ENCODE measurements at regions not wholly inside any gene's neighbourhood (a gene's known extent, or its start where the extent isn't known, plus 50 kb on each side); places are given as distances from the start of the nearest gene placed in this dataset.
"Not testable (repeated sequence)": the region's sequence is repeated elsewhere in the genome, so short reads cannot be mapped to it uniquely, and the experiment has no call there.

GRCh38 chr11:82049199-82049598 is 684.5 kb downstream of the FAM181B start:
- no peak for DNase-seq (ENCODE audit: low spot score)

- no peak for DNase-seq (ENCODE audit: low spot score)
These were observed 686.5 kb downstream of the FAM181B start for GRCh38 chr11:82047200-82047599.

GRCh38 chr11:82046778-82047177 is 686.9 kb downstream of the FAM181B start:
- no peak for DNase-seq (ENCODE audit: low spot score)

- DNase-seq (ENCODE audit: low spot score) = no peak
These were observed 687.8 kb downstream of the FAM181B start for GRCh38 chr11:82045748-82046457.

- DNase-seq (ENCODE audit: low spot score) = no peak
These were observed 690.3 kb downstream of the FAM181B start for GRCh38 chr11:82043316-82043715.

GRCh38 chr11:82041764-82042163 is 691.9 kb downstream of the FAM181B start:
- no peak for DNase-seq (ENCODE audit: low spot score)

- no peak for DNase-seq (ENCODE audit: low spot score)
These were observed 695.5 kb downstream of the FAM181B start for GRCh38 chr11:82038154-82038553.

GRCh38 chr11:82034527-82034926 is 699.1 kb downstream of the FAM181B start:
- DNase-seq (ENCODE audit: low spot score) = no peak

- not testable (repeated sequence) for DNase-seq (ENCODE audit: low spot score)
These were observed 706.3 kb downstream of the FAM181B start for GRCh38 chr11:82027335-82027734.

- no peak for DNase-seq (ENCODE audit: low spot score)
These were observed 708.9 kb downstream of the FAM181B start for GRCh38 chr11:82024760-82025159.

- no peak for DNase-seq (ENCODE audit: low spot score)
These were observed 721.4 kb downstream of the FAM181B start for GRCh38 chr11:82012276-82012675.

- no peak for DNase-seq (ENCODE audit: low spot score)
These were observed 724.5 kb downstream of the FAM181B start for GRCh38 chr11:82009133-82009532.

- no peak for DNase-seq (ENCODE audit: low spot score)
These were observed 726.1 kb downstream of the FAM181B start for GRCh38 chr11:82007521-82007920.

- no peak for DNase-seq (ENCODE audit: low spot score)
These were observed 729.0 kb downstream of the FAM181B start for GRCh38 chr11:82004537-82005213.

- no peak for DNase-seq (ENCODE audit: low spot score)
These were observed 729.8 kb downstream of the FAM181B start for GRCh38 chr11:82003671-82004515.

- DNase-seq (ENCODE audit: low spot score) = no peak
These were observed 730.6 kb downstream of the FAM181B start for GRCh38 chr11:82003024-82003423.

- DNase-seq (ENCODE audit: low spot score) = no peak
These were observed 737.8 kb downstream of the FAM181B start for GRCh38 chr11:81995889-81996288.

GRCh38 chr11:81993755-81994154 is 739.9 kb downstream of the FAM181B start:
- no peak for DNase-seq (ENCODE audit: low spot score)

- no peak for DNase-seq (ENCODE audit: low spot score)
These were observed 742.8 kb downstream of the FAM181B start for GRCh38 chr11:81990659-81991443.

GRCh38 chr11:81989093-81989492 is 744.6 kb downstream of the FAM181B start:
- no peak for DNase-seq (ENCODE audit: low spot score)

GRCh38 chr11:81987829-81988472 is 745.7 kb downstream of the FAM181B start:
- DNase-seq (ENCODE audit: low spot score) = no peak

Data from HuH-7 (cell line).